CD14-positive monocyte (primary cell): ENCODE measurements at regions not wholly inside any gene's neighbourhood (a gene's known extent, or its start where the extent isn't known, plus 50 kb on each side); places are given as distances from the start of the nearest gene placed in this dataset.

Experiments used
- DNase-seq, 3 donors: peaks; one replicate each; pipeline ENCODE4 v3.0.0-alpha.2; 2011 to 2022
- H2AFZ ChIP-seq: 2 replicates; pipeline ENCODE4 v1.6.0; 2012; ENCODE audit warnings: mild to moderate bottlenecking, low read depth, low read length, inconsistent platforms; ENCODE audit not compliant: insufficient read depth, poor library complexity, severe bottlenecking
- H3K27ac ChIP-seq, 2 donors: 1 replicate in 1 of 2; 2 replicates in 1 of 2; pipeline ENCODE4 v1.5.1; 2012 to 2013; ENCODE audit warnings: low read length in 2 of 2, control low read depth in 1 of 2, inconsistent platforms in 1 of 2, low read depth in 1 of 2, mild to moderate bottlenecking in 1 of 2
- H3K27me3 ChIP-seq, 2 donors: one replicate each; pipeline versions ENCODE4 v1.6.0 to v1.6.1; 2011 to 2013; ENCODE audit warnings: low read length in 2 of 2; ENCODE audit not compliant: control insufficient read depth in 2 of 2, insufficient read depth in 2 of 2
- H3K36me3 ChIP-seq, 2 donors: replicated peaks in 1 of 2; 1 replicate in 1 of 2; 2 replicates in 1 of 2; pipeline versions ENCODE4 v1.5.1 to v1.6.1; 2012 to 2013; ENCODE audit warnings: low read length in 2 of 2, control low read depth in 1 of 2, inconsistent platforms in 1 of 2, mild to moderate bottlenecking in 1 of 2; ENCODE audit not compliant: insufficient read depth in 2 of 2, control insufficient read depth in 1 of 2
- H3K4me1 ChIP-seq, 2 donors: 1 replicate in 1 of 2; 2 replicates in 1 of 2; pipeline versions ENCODE4 v1.5.1 to v1.6.1; 2012 to 2013; ENCODE audit warnings: low read length in 2 of 2, control low read depth in 1 of 2, inconsistent platforms in 1 of 2, mild to moderate bottlenecking in 1 of 2, moderate library complexity in 1 of 2; ENCODE audit not compliant: insufficient read depth in 2 of 2, control insufficient read depth in 1 of 2
- H3K4me2 ChIP-seq: replicated peaks from 2 replicates; pipeline ENCODE3; 2012; ENCODE audit warnings: low read length, moderate library complexity, mild to moderate bottlenecking; ENCODE audit not compliant: poor library complexity, severe bottlenecking; ENCODE audit errors: extremely low read depth
- H3K4me3 ChIP-seq, 3 experiments: fragments of 200-600 bp in 1 of 3; sonication (generic) in 1 of 3; replicated peaks in 1 of 3; 1 replicate in 2 of 3; 2 replicates in 1 of 3; pipeline ENCODE4 v1.5.1; 2011 to 2013; ENCODE audit warnings: low read length in 3 of 3, mild to moderate bottlenecking in 3 of 3, control low read depth in 2 of 3, low read depth in 2 of 3, inconsistent platforms in 1 of 3, moderate library complexity in 1 of 3
- H3K79me2 ChIP-seq: 2 replicates; pipeline ENCODE4 v1.6.0; 2012; ENCODE audit warnings: mild to moderate bottlenecking, control low read depth, inconsistent platforms, low read length, moderate library complexity; ENCODE audit not compliant: insufficient read depth
- H3K9ac ChIP-seq: 2 replicates; pipeline ENCODE4 v1.6.0; 2017; ENCODE audit warnings: low read length, mild to moderate bottlenecking; ENCODE audit not compliant: insufficient read depth, poor library complexity, severe bottlenecking
- H3K9me3 ChIP-seq, 2 donors: replicated peaks in 1 of 2; 1 replicate in 1 of 2; 2 replicates in 1 of 2; pipeline versions ENCODE4 v1.5.1 to v1.6.1; 2012 to 2013; ENCODE audit warnings: low read length in 2 of 2, control low read depth in 1 of 2; ENCODE audit not compliant: control insufficient read depth in 1 of 2, insufficient read depth in 1 of 2
- H4K20me1 ChIP-seq: 2 replicates; pipeline ENCODE4 v1.6.0; 2012; ENCODE audit warnings: mild to moderate bottlenecking, low read length, control low read depth, moderate library complexity; ENCODE audit not compliant: insufficient read depth
- H3K27ac Mint-ChIP-seq, 7 donors: one replicate each; pipeline ENCODE4 v1.8.0; 2020; ENCODE audit warnings: mild to moderate bottlenecking in 7 of 7, mixed read lengths in 7 of 7, moderate library complexity in 6 of 7, inconsistent platforms in 2 of 7
- H3K27me3 Mint-ChIP-seq, 3 donors: one replicate each; pipeline ENCODE4 v1.8.0; 2021 to 2022; ENCODE audit warnings: low read depth in 3 of 3, mild to moderate bottlenecking in 3 of 3, mixed read lengths in 3 of 3, moderate library complexity in 3 of 3, inconsistent platforms in 1 of 3
- H3K36me3 Mint-ChIP-seq, 2 donors: one replicate each; pipeline ENCODE4 v1.8.0; 2020; ENCODE audit warnings: mixed read lengths in 2 of 2, inconsistent platforms in 1 of 2, mild to moderate bottlenecking in 1 of 2
- H3K4me1 Mint-ChIP-seq: one replicate; pipeline ENCODE4 v1.8.0; 2020; ENCODE audit warnings: mild to moderate bottlenecking, mixed read lengths
- H3K4me3 Mint-ChIP-seq, 2 donors: one replicate each; pipeline ENCODE4 v1.8.0; 2020; ENCODE audit warnings: mild to moderate bottlenecking in 2 of 2, mixed read lengths in 2 of 2, moderate library complexity in 1 of 2
- H3K9me3 Mint-ChIP-seq, 7 donors: one replicate each; pipeline ENCODE4 v1.8.0; 2020 to 2022; ENCODE audit warnings: mixed read lengths in 7 of 7, mild to moderate bottlenecking in 6 of 7, moderate library complexity in 6 of 7, inconsistent platforms in 2 of 7
- CTCF ChIP-seq: fragments of 200-600 bp; IDR thresholded peaks from one replicate; pipeline ENCODE4 v1.8.0; 2022; ENCODE audit warnings: antibody characterized with exemption, mild to moderate bottlenecking
- WGBS: methylation state at CpG from one replicate; pipeline ENCODE4 v1.1.5; 2013; ENCODE audit warnings: missing lambda C conversion rate; ENCODE audit not compliant: insufficient coverage; 5-methylcytosine and 5-hydroxymethylcytosine counted together
- intact Hi-C, 2 donors: fragments of 100-400 bp; cut with micrococcal nuclease; formaldehyde crosslinking; loops; one replicate each; pipeline versions ENCODE4 v1.15.0 to v1.15.1; 2023

- Mint-ChIP-seq H3K27ac (no peak overlapping the region), H3K4me3 (no peak overlapping the region), H3K36me3 (no peaks in the 10 kb centered on the region), H3K4me1 (no peaks in the 10 kb centered on the region), H3K9me3 (peaks cover 1 to 4% (median 2%) of the 10 kb centered on the region in 7 donors), H3K27me3 (peaks cover 0 to 5% (median 4%) of the 10 kb centered on the region in 3 donors)
- intact Hi-C loops, result no loop called here
- H3K27ac ChIP-seq, result no peak overlapping the region
- no peaks in the 10 kb centered on the region for H3K36me3 ChIP-seq
- TF ChIP-seq CTCF, result no peak
- peaks cover 1 to 4% of the 10 kb centered on the region in 2 donors for H3K9me3 ChIP-seq
- H3K79me2 ChIP-seq, result no peaks in the 10 kb centered on the region
- H3K4me3 ChIP-seq, result no peak overlapping the region
- no peaks in the 10 kb centered on the region for H3K4me1 ChIP-seq
- no peak overlapping the region for H3K9ac ChIP-seq
- H3K4me2 ChIP-seq, result no peak overlapping the region
- H3K27me3 ChIP-seq, result no peaks in the 10 kb centered on the region
- DNase-seq, result no peak
- no peaks in the 10 kb centered on the region for H4K20me1 ChIP-seq
- WGBS, result 98% methylated on average over 5 of the region's 7 CpGs
- H2AFZ ChIP-seq, result no peak overlapping the region
These were observed 103.1 kb downstream of the HOXA1 start for GRCh38 chr7:26992670-26993069.

- H3K36me3 ChIP-seq, result no peaks in the 10 kb centered on the region
- intact Hi-C loops, result no loop called here
- no peaks in the 10 kb centered on the region for H3K79me2 ChIP-seq
- Mint-ChIP-seq H3K4me1 (no peaks in the 10 kb centered on the region), H3K9me3 (peaks cover 0 to 2% (median 0%) of the 10 kb centered on the region in 7 donors), H3K27me3 (peaks cover 0 to 5% (median 4%) of the 10 kb centered on the region in 3 donors), H3K4me3 (no peak overlapping the region), H3K27ac (no peak overlapping the region), H3K36me3 (no peaks in the 10 kb centered on the region)
- no peak overlapping the region for H3K9ac ChIP-seq
- no peak for DNase-seq
- H3K27me3 ChIP-seq, result no peaks in the 10 kb centered on the region
- TF ChIP-seq CTCF, result no peak
- no peak overlapping the region for H3K4me2 ChIP-seq
- no peaks in the 10 kb centered on the region for H4K20me1 ChIP-seq
- no peaks in the 10 kb centered on the region for H3K4me1 ChIP-seq
- no peak overlapping the region for H3K27ac ChIP-seq
- no peak overlapping the region for H2AFZ ChIP-seq
- no peak overlapping the region for H3K4me3 ChIP-seq
- no peaks in the 10 kb centered on the region for H3K9me3 ChIP-seq
- 80% methylated on average over 2 of the region's 6 CpGs for WGBS
These were observed 104.0 kb downstream of the HOXA1 start for GRCh38 chr7:26991796-26992195.
